ENCODE measurements at regions not wholly inside any gene's neighbourhood (a gene's known extent, or its start where the extent isn't known, plus 50 kb on each side); places are given as distances from the start of the nearest gene placed in this dataset.

DNA sequence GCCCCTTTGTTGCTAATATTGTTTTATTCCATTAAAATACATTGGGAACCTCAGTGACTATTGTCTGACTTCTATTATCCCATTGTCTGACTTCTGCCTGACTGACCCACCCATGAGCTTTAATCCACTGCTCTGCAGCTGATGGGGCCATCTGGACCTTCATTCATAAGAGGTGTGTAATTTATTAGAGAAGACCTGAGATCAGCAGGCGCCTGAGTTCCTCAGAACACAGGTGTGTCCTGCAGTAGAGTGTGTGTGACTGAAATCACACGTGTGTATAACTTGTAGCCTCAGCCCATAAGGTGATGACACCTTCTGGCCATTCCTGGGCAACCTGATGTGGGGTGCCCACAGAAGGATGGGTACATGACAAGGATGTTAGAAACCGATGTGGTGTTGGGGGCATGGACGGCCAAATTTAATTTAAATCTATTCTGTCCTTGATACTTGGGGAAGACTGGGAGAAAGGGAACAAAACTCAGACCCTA is 821.0 kb downstream of the TMEM121 start:
- TF ChIP-seq, protein P1, sequence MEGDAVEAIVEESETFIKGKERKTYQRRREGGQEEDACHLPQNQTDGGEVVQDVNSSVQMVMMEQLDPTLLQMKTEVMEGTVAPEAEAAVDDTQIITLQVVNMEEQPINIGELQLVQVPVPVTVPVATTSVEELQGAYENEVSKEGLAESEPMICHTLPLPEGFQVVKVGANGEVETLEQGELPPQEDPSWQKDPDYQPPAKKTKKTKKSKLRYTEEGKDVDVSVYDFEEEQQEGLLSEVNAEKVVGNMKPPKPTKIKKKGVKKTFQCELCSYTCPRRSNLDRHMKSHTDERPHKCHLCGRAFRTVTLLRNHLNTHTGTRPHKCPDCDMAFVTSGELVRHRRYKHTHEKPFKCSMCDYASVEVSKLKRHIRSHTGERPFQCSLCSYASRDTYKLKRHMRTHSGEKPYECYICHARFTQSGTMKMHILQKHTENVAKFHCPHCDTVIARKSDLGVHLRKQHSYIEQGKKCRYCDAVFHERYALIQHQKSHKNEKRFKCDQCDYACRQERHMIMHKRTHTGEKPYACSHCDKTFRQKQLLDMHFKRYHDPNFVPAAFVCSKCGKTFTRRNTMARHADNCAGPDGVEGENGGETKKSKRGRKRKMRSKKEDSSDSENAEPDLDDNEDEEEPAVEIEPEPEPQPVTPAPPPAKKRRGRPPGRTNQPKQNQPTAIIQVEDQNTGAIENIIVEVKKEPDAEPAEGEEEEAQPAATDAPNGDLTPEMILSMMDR (conservative IDR thresholded peaks at IDR 0.05; ENCODE audit: low read depth, low read length), result no peak
- TF ChIP-seq EZH2 (IDR thresholded peaks at IDR 0.05; ENCODE audit: borderline replicate concordance, low read depth, low read length, poor library complexity, severe bottlenecking), result peak; percentile 29
